ENCODE measurements at regions not wholly inside any gene's neighbourhood (a gene's known extent, or its start where the extent isn't known, plus 50 kb on each side); places are given as distances from the start of the nearest gene placed in this dataset.

GRCh38 chrX:117808426-117808825, 308.2 kb downstream of the KLHL13 start:
- no peak overlapping the region for H3K4me3 ChIP-seq (ENCODE audit: low read depth, low read length)
- no peak for TF ChIP-seq CTCF (IDR thresholded peaks at IDR 0.05; ENCODE audit: borderline replicate concordance, insufficient read depth, low read depth, low read length)

GRCh38 chrX:117803463-117803862, 313.1 kb downstream of the KLHL13 start:
- no peak overlapping the region for H3K4me3 ChIP-seq (ENCODE audit: low read depth, low read length)
- TF ChIP-seq CTCF (IDR thresholded peaks at IDR 0.05; ENCODE audit: borderline replicate concordance, insufficient read depth, low read depth, low read length) = no peak

GRCh38 chrX:117788339-117788738, 328.3 kb downstream of the KLHL13 start:
- TF ChIP-seq CTCF (IDR thresholded peaks at IDR 0.05; ENCODE audit: borderline replicate concordance, insufficient read depth, low read depth, low read length) = no peak
- H3K4me3 ChIP-seq (ENCODE audit: low read depth, low read length) = no peak overlapping the region

- H3K4me3 ChIP-seq (ENCODE audit: low read depth, low read length) = no peak overlapping the region
- no peak for TF ChIP-seq CTCF (IDR thresholded peaks at IDR 0.05; ENCODE audit: borderline replicate concordance, insufficient read depth, low read depth, low read length)
Measured at GRCh38 chrX:117771384-117771783, 345.2 kb downstream of the KLHL13 start.

GRCh38 chrX:117768861-117769604, 347.6 kb downstream of the KLHL13 start:
- H3K4me3 ChIP-seq (ENCODE audit: low read depth, low read length) = no peak overlapping the region
- TF ChIP-seq CTCF (IDR thresholded peaks at IDR 0.05; ENCODE audit: borderline replicate concordance, insufficient read depth, low read depth, low read length) = no peak

- H3K4me3 ChIP-seq (ENCODE audit: low read depth, low read length) = no peak overlapping the region
- no peak for TF ChIP-seq CTCF (IDR thresholded peaks at IDR 0.05; ENCODE audit: borderline replicate concordance, insufficient read depth, low read depth, low read length)
Measured at GRCh38 chrX:117765211-117765610, 351.4 kb downstream of the KLHL13 start.

- no peak overlapping the region for H3K4me3 ChIP-seq (ENCODE audit: low read depth, low read length)
- no peak for TF ChIP-seq CTCF (IDR thresholded peaks at IDR 0.05; ENCODE audit: borderline replicate concordance, insufficient read depth, low read depth, low read length)
Measured at GRCh38 chrX:117752745-117753144, 363.9 kb downstream of the KLHL13 start.
